Parathyroid adenoma (tissue), 2 donors: ENCODE measurements at regions not wholly inside any gene's neighbourhood (a gene's known extent, or its start where the extent isn't known, plus 50 kb on each side); places are given as distances from the start of the nearest gene placed in this dataset.
"Not testable (repeated sequence)": the region's sequence is repeated elsewhere in the genome, so short reads cannot be mapped to it uniquely, and the experiment has no call there.

Source experiments
- H2AFZ ChIP-seq: fragments of 300-600 bp; sonication (generic); one replicate; pipeline ENCODE4 v1.7.0; 2017; ENCODE audit warnings: antibody characterized with exemption, mild to moderate bottlenecking
- H3K27ac ChIP-seq: fragments of 300-600 bp; sonication (generic); one replicate; pipeline ENCODE4 v1.7.0; 2017
- H3K27me3 ChIP-seq: fragments of 300-600 bp; sonication (generic); one replicate; pipeline ENCODE4 v1.7.0; 2017; ENCODE audit warnings: low read length; ENCODE audit not compliant: control insufficient read depth, insufficient read depth
- H3K36me3 ChIP-seq: fragments of 300-600 bp; sonication (generic); one replicate; pipeline ENCODE4 v1.7.0; 2017; ENCODE audit warnings: low read length; ENCODE audit not compliant: control insufficient read depth, insufficient read depth
- H3K4me1 ChIP-seq: fragments of 300-600 bp; sonication (generic); one replicate; pipeline ENCODE4 v1.7.0; 2017; ENCODE audit warnings: control low read depth
- H3K4me2 ChIP-seq: fragments of 300-600 bp; sonication (generic); one replicate; pipeline ENCODE4 v1.7.0; 2017; ENCODE audit warnings: low read length
- H3K4me3 ChIP-seq: fragments of 300-600 bp; sonication (generic); one replicate; pipeline ENCODE4 v1.7.0; 2017; ENCODE audit warnings: low read depth, low read length
- H3K79me2 ChIP-seq: fragments of 300-600 bp; sonication (generic); one replicate; pipeline ENCODE4 v1.7.0; 2017; ENCODE audit warnings: control low read depth
- H3K9ac ChIP-seq: fragments of 300-600 bp; sonication (generic); one replicate; pipeline ENCODE4 v1.7.0; 2017; ENCODE audit warnings: mild to moderate bottlenecking
- H3K9me3 ChIP-seq: fragments of 300-600 bp; sonication (generic); one replicate; pipeline ENCODE4 v1.7.0; 2017; ENCODE audit warnings: low read length; ENCODE audit not compliant: control insufficient read depth
- TF ChIP-seq, protein P1 (sequence below): fragments of 300-600 bp; sonication (generic); IDR thresholded peaks from one replicate; pipeline ENCODE4 v1.7.0; 2017; ENCODE audit warnings: antibody characterized with exemption, mild to moderate bottlenecking
- donor health status: primary hyperparathyroidism.

DNA sequence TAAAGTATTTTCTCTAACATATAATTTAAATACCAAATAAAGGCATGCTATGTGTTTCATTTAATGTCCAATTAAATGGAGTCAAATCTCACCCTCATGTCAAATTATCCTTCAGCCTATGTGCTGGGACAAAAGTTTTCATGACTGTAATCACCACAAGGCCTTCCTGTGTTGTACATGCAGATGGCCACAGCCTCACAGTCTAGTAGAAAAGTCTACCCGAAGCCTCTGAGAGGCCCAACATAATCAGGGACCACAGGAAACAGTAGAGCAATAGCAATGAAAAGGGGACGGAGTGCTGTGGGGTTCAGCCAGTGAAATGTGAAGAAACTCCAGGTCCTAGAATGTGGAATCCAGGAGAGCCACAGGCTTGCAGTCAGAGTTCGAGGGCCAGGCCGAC lies 140.2 kb upstream of the KLF6 start:
- H3K27me3 ChIP-seq, result no peaks in the 10 kb centered on the region
- no peaks in the 10 kb centered on the region for H3K9me3 ChIP-seq
- H3K4me1 ChIP-seq, result no peaks in the 10 kb centered on the region
- no peaks in the 10 kb centered on the region for H3K79me2 ChIP-seq
- no peak overlapping the region for H3K27ac ChIP-seq
- H3K9ac ChIP-seq, result no peak overlapping the region
- H3K36me3 ChIP-seq, result no peaks in the 10 kb centered on the region
- TF ChIP-seq, protein P1, sequence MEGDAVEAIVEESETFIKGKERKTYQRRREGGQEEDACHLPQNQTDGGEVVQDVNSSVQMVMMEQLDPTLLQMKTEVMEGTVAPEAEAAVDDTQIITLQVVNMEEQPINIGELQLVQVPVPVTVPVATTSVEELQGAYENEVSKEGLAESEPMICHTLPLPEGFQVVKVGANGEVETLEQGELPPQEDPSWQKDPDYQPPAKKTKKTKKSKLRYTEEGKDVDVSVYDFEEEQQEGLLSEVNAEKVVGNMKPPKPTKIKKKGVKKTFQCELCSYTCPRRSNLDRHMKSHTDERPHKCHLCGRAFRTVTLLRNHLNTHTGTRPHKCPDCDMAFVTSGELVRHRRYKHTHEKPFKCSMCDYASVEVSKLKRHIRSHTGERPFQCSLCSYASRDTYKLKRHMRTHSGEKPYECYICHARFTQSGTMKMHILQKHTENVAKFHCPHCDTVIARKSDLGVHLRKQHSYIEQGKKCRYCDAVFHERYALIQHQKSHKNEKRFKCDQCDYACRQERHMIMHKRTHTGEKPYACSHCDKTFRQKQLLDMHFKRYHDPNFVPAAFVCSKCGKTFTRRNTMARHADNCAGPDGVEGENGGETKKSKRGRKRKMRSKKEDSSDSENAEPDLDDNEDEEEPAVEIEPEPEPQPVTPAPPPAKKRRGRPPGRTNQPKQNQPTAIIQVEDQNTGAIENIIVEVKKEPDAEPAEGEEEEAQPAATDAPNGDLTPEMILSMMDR, result no peak
- no peak overlapping the region for H2AFZ ChIP-seq
- H3K4me2 ChIP-seq, result no peak overlapping the region
- H3K4me3 ChIP-seq, result no peak overlapping the region

DNA sequence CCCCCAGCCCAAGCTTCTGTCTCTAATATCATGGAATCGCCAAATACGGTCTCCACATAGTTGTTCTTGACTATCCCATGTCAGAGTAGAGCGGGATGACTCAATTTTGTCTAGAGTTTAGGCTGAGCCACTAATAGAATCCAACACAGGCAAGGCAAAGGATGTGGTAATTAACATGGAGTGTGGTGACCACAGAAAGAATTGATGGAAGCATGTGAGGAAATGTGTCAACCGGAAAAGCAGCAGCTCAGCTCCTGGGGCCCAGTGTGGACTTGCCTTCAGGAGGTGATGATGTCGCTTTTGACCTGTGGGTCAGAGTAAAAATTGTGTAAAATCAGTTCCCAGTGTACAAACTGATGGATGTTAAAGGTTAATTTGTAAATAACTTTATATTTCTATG lies 139.3 kb upstream of the KLF6 start:
- Histone ChIP-seq H3K9me3 (no peaks in the 10 kb centered on the region), H3K4me1 (no peaks in the 10 kb centered on the region), H3K36me3 (no peaks in the 10 kb centered on the region), H3K79me2 (no peaks in the 10 kb centered on the region), H2AFZ (no peak overlapping the region), H3K4me2 (no peak overlapping the region), H3K27ac (no peak overlapping the region), H3K27me3 (no peaks in the 10 kb centered on the region), H3K9ac (no peak overlapping the region), H3K4me3 (no peak overlapping the region)
- TF ChIP-seq, protein P1, result no peak

DNA sequence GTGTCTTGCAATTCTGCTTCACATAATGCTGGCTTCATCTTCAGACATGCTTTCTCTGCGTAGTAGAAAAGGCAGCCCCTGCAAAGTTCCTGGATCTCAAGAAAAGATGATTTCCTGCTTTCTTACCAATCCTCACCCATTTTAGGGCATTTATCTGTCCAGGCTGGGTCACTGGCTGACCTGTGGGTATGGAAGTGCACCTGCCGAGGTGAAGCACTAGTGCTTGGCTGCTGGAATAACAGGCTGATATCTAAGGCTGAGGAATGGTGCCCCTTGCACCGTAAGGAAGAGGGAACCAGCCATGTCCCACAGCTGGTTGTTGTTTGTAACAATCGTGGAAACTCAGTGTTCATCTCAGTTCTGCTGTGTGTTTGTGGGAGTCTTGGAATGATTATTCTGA lies 138.0 kb upstream of the KLF6 start:
- H3K27me3 ChIP-seq, result no peaks in the 10 kb centered on the region

DNA sequence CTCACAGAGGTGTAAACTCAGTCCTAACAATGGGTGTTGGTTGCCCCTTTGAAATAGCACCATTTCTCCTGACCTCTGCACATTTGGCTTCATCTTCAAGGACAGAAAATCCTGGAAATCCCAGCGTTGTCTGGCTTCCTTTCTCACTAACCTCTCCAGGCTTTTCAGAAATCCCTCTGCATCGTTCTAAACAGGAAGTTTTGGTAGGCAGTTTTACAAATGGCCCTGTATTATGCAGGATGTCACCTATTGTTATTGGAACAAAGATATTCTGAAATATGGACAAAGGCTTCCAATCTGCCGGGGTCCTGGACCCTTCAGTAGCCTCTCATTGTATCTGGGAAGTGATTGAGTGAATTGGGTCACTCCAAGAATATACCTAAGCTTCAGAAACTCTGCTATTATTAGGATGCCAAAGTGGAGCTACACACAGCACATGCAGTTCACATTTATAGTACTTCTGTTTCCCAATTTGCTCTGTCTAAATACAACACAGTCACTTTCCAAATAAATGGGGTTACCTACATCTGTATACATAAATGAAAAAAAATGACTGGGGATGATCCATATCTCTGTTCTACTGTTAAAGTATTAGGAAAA lies 134.8 kb upstream of the KLF6 start:
- TF ChIP-seq, protein P1, result no peak
- Histone ChIP-seq H3K27me3 (no peaks in the 10 kb centered on the region), H3K36me3 (no peaks in the 10 kb centered on the region), H3K79me2 (no peaks in the 10 kb centered on the region), H3K4me2 (no peak overlapping the region), H3K4me3 (no peak overlapping the region), H3K27ac (no peak overlapping the region), H3K9me3 (no peaks in the 10 kb centered on the region), H3K9ac (no peak overlapping the region), H3K4me1 (no peaks in the 10 kb centered on the region), H2AFZ (no peak overlapping the region)

More for the DNA sequence above, 138.0 kb upstream of the KLF6 start:
- Histone ChIP-seq H3K79me2 (no peaks in the 10 kb centered on the region), H3K4me2 (no peak overlapping the region), H3K4me3 (no peak overlapping the region), H3K27ac (no peak overlapping the region), H3K9ac (no peak overlapping the region), H3K36me3 (no peaks in the 10 kb centered on the region), H2AFZ (no peak overlapping the region), H3K4me1 (no peaks in the 10 kb centered on the region), H3K9me3 (no peaks in the 10 kb centered on the region)
- TF ChIP-seq, protein P1, result no peak

DNA sequence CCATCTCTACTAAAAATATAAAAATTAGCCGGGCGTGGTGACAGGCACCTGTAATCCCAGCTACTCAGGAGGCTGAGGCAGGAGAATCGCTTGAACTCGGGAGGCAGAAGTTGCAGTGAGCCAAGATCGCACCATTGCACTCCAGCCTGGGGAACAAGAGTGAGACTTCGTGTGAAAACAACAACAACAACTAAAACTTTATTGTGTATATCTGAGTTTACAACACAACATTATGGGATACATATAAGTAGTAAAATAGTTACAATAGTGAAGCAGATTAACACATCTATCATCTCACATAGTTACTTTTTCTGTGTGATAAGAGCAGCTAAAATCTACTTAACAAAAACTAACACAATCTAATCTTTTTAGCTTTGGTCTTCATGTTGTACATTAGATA lies 132.4 kb upstream of the KLF6 start:
- not testable (repeated sequence) for H3K9me3 ChIP-seq, H3K27ac ChIP-seq, H2AFZ ChIP-seq, H3K36me3 ChIP-seq, H3K4me1 ChIP-seq, H3K4me3 ChIP-seq, H3K27me3 ChIP-seq, H3K79me2 ChIP-seq, H3K4me2 ChIP-seq, H3K9ac ChIP-seq
